ENCODE measurements at regions not wholly inside any gene's neighbourhood (a gene's known extent, or its start where the extent isn't known, plus 50 kb on each side); places are given as distances from the start of the nearest gene placed in this dataset.

- FAIRE-seq (no peak), DNase-seq (ENCODE audit: insufficient read length, low spot score) (no peak)
- TF ChIP-seq POLR2A (IDR thresholded peaks at IDR 0.05; ENCODE audit: low read depth, low read length): no peak
These were observed 229.8 kb upstream of the FLRT2 start for GRCh38 chr14:85300107-85300506.

GRCh38 chr14:85301506-85301905 lies 228.4 kb upstream of the FLRT2 start:
- no peak for FAIRE-seq
- no peak for DNase-seq (ENCODE audit: insufficient read length, low spot score)
- TF ChIP-seq POLR2A (IDR thresholded peaks at IDR 0.05; ENCODE audit: low read depth, low read length): no peak

GRCh38 chr14:85306024-85306423 lies 223.9 kb upstream of the FLRT2 start:
- DNase-seq (ENCODE audit: insufficient read length, low spot score): no peak
- FAIRE-seq: no peak
- no peak for TF ChIP-seq POLR2A (IDR thresholded peaks at IDR 0.05; ENCODE audit: low read depth, low read length)

DNA sequence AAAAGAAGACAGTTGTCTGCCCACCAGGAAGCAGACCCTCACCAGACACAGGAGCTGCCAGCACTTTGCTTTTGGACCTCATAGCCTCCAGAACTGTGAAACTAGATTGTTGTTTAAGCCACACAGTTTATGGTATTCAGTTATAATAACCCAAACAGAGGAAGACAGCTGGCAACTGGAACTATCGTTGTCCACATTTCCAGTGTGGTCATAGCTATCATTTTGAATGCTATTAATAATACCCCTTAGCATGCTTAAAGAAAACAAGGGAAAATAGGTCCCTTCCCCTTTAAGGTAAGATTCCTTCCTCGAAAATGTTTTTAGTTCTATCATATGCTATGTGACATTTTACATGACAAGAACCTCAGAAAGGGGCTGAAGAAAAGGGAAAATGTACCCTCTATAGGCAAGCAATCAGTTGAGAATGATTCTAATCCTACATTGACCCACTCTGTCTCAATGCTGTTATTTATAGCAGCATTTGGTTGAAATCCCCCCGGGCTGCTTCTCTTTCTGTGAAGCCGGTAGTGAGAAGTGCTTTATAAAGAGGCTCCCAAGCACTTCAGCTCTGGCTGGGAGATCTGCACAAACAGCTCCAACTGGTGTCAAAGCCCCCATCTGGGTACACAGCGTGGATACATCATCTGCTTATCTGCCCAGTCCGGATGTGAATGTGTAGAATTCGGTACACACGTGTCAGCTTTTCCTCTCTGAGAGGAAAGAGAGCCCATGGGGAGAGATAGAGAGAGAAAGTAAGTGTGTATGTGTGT lies 221.2 kb upstream of the FLRT2 start:
- DNase-seq (ENCODE audit: insufficient read length, low spot score) (no peak), FAIRE-seq (no peak)
- no peak for TF ChIP-seq POLR2A (IDR thresholded peaks at IDR 0.05; ENCODE audit: low read depth, low read length)

GRCh38 chr14:85310491-85311272 lies 219.3 kb upstream of the FLRT2 start:
- DNase-seq (ENCODE audit: insufficient read length, low spot score) (no peak), FAIRE-seq (no peak)
- no peak for TF ChIP-seq POLR2A (IDR thresholded peaks at IDR 0.05; ENCODE audit: low read depth, low read length)

GRCh38 chr14:85313560-85314207 lies 216.3 kb upstream of the FLRT2 start:
- TF ChIP-seq POLR2A (IDR thresholded peaks at IDR 0.05; ENCODE audit: low read depth, low read length): no peak
- DNase-seq (ENCODE audit: insufficient read length, low spot score) (no peak), FAIRE-seq (no peak)

GRCh38 chr14:85315290-85315689 lies 214.7 kb upstream of the FLRT2 start:
- FAIRE-seq: no peak
- no peak for DNase-seq (ENCODE audit: insufficient read length, low spot score)
- no peak for TF ChIP-seq POLR2A (IDR thresholded peaks at IDR 0.05; ENCODE audit: low read depth, low read length)

GRCh38 chr14:85315733-85316290 lies 214.1 kb upstream of the FLRT2 start:
- no peak for TF ChIP-seq POLR2A (IDR thresholded peaks at IDR 0.05; ENCODE audit: low read depth, low read length)
- FAIRE-seq (no peak), DNase-seq (ENCODE audit: insufficient read length, low spot score) (no peak)

DNA sequence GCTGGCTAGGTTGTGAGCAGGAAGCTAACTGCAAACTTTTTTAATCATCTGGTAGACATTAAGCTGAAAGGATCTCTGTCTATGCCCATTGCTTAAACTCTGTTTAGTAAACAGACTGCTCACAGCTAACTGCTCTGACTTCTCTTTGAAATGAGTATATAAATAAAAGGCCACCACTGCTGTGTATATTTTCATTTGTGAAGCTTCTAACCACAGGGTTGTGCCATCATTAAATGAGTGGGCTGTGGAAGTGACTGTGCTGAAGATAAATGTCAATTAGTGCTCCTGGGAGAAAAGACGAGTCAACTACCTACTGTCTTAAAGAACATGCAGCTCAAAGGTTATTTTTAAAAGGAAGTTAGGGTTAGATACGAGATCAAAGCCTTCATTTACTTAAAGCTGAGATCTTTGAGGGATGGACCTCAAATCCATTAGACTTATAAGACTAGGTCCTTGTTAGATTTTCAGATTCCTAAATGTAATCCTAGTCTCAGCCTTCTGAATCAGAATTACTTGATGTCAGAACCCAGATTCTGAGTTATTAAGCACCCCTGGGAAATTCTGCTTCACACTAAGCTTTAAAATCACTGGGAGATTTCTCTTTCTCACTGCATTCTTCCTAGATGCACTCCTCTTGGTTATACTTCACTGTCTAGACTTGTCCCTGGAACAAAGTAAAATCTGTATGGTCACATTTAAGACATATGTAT lies 213.1 kb upstream of the FLRT2 start:
- no peak for TF ChIP-seq POLR2A (IDR thresholded peaks at IDR 0.05; ENCODE audit: low read depth, low read length)
- DNase-seq (ENCODE audit: insufficient read length, low spot score) (no peak), FAIRE-seq (no peak)

DNA sequence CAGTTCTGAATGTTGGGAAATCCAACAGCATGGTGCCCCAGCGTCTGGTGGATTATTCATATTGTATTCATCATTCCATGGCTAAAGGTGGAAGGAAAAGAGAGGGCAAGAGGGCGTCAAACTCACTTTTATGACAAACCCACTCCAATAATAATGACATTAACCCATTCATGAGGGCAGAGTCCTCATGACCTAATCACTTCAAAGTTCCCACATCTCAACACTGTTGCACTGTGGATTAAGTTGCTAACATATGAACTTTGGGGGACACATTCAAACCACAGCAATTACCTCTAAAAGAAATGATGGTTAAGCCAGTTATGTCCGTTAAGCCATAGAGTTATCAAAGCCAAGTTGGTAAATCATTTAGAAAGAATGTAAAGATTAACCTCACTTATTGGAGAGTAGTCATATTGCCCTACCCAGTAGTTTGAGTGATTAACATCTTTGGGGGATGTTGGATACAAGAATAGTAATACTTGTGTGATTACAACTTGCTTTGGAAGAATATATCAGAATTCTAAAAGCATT lies 212.4 kb upstream of the FLRT2 start:
- DNase-seq (ENCODE audit: insufficient read length, low spot score) (no peak), FAIRE-seq (peak; percentile 78)
- no peak for TF ChIP-seq POLR2A (IDR thresholded peaks at IDR 0.05; ENCODE audit: low read depth, low read length)

DNA sequence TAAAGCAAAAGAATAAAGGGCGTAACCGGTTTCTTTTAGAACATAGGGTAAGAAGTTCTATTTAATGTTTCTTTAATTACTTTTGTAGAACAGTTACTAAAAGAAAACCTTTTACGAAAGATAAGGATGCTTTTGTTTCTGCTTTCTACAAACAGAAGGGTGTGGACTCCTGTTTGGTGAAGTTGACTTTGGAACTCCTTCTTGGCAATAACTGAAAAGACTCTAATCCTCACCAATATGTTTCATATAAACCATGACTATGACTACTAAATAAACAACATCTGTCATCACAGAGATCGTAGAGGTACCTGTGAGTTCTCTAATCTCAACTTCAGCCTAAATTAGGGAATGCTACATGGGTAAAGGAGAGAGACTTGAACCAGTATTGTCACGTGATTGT lies 210.8 kb upstream of the FLRT2 start:
- DNase-seq (ENCODE audit: insufficient read length, low spot score) (no peak), FAIRE-seq (no peak)
- no peak for TF ChIP-seq POLR2A (IDR thresholded peaks at IDR 0.05; ENCODE audit: low read depth, low read length)

GRCh38 chr14:85319998-85320630 lies 209.8 kb upstream of the FLRT2 start:
- FAIRE-seq (no peak), DNase-seq (ENCODE audit: insufficient read length, low spot score) (no peak)
- TF ChIP-seq POLR2A (IDR thresholded peaks at IDR 0.05; ENCODE audit: low read depth, low read length): no peak

Measured in H54 (cell line).